ENCODE measurements at regions not wholly inside any gene's neighbourhood (a gene's known extent, or its start where the extent isn't known, plus 50 kb on each side); places are given as distances from the start of the nearest gene placed in this dataset.

GRCh38 chr1:56194701-56195300 is 384.6 kb downstream of the PLPP3 start (continued):
- no peak for TF ChIP-seq ZBTB11 (CRISPR knock-in tag; IDR thresholded peaks at IDR 0.05)

GRCh38 chr1:56193656-56194055 is 385.7 kb downstream of the PLPP3 start:
- no peak overlapping the region for H2AFZ ChIP-seq (ENCODE audit: control insufficient read depth, low read depth, low read length)
- FAIRE-seq: no peak
- H3K4me2 ChIP-seq (ENCODE audit: control insufficient read depth, insufficient read depth): no peak overlapping the region
- RAD21 ChIA-PET (ENCODE audit: unreplicated experiment): interaction anchor here (1.1 kb wide), 1 partner anchor 391 kb away, joined by 4 read pairs; no protein-coding TSS in a partner anchor
- H3K27ac ChIP-seq (ENCODE audit: control insufficient read depth, insufficient read depth): no peak overlapping the region
- ATAC-seq: no peak
- H3K9ac ChIP-seq (ENCODE audit: control insufficient read depth, insufficient read depth, low read length): no peak overlapping the region
- no CpG with 5 or more reads among the region's 1 CpG for WGBS (ENCODE audit: insufficient coverage, insufficient replicate concordance, low lambda C conversion rate, missing lambda C conversion rate)
- no peaks in the 10 kb centered on the region for H3K4me1 ChIP-seq (ENCODE audit: control insufficient read depth, insufficient read depth, low read length)
- no peaks in the 10 kb centered on the region for H3K9me3 ChIP-seq (replicated peaks; ENCODE audit: control insufficient read depth, insufficient read depth, low read length)
- BruUV-seq (replicated peaks): no TSS peak
- H3K36me3 ChIP-seq (ENCODE audit: control insufficient read depth in 2 of 2, insufficient read depth in 2 of 2, low read length in 1 of 2): no peaks in the 10 kb centered on the region
- CTCF ChIA-PET: interaction anchor here (1.0 to 1.1 kb wide), 2 partner anchors 382 to 391 kb away, joined by 3 to 4 read pairs; no protein-coding TSS in a partner anchor
- in situ Hi-C loops (cut with MboI) (no loop called here), intact Hi-C loops (cut with micrococcal nuclease; ENCODE audit: unreplicated experiment) (no loop called here)
- H3K27me3 ChIP-seq (replicated peaks in 1 of 2; ENCODE audit: control insufficient read depth in 2 of 2, insufficient read depth in 2 of 2, low read length in 1 of 2): no peaks in the 10 kb centered on the region
- H3K79me2 ChIP-seq (ENCODE audit: control insufficient read depth, insufficient read depth, low read length): no peaks in the 10 kb centered on the region
- POLR2A ChIA-PET: no interaction called here
- no peak for TF ChIP-seq ZBED1 (IDR thresholded peaks at IDR 0.05; ENCODE audit: borderline replicate concordance)
- no peak for TF ChIP-seq NR2C2 (IDR thresholded peaks at IDR 0.05; ENCODE audit: borderline replicate concordance, control insufficient read depth, insufficient read length, low read depth)
- TF ChIP-seq GATAD2B (conservative IDR thresholded peaks at IDR 0.05; ENCODE audit: low read depth): no peak
- no peak for TF ChIP-seq E2F8 (IDR thresholded peaks at IDR 0.05; ENCODE audit: low read depth, partially characterized antibody)
- no peak for TF ChIP-seq SIX5 (IDR thresholded peaks at IDR 0.05; ENCODE audit: low read depth, low read length, severe bottlenecking)
- TF ChIP-seq NFXL1 (IDR thresholded peaks at IDR 0.05; ENCODE audit: borderline replicate concordance): no peak
- TF ChIP-seq KDM1A (IDR thresholded peaks at IDR 0.05; ENCODE audit: borderline replicate concordance): no peak
- TF ChIP-seq HSF1 (IDR thresholded peaks at IDR 0.05; ENCODE audit: low read depth, low read length): no peak
- no peak for TF ChIP-seq FOS (IDR thresholded peaks at IDR 0.05; ENCODE audit: borderline replicate concordance, extremely low read depth, insufficient read length)
- TF ChIP-seq GABPA (IDR thresholded peaks at IDR 0.05; ENCODE audit: low read depth): no peak
- no peak for TF ChIP-seq BHLHE40 (IDR thresholded peaks at IDR 0.05; ENCODE audit: borderline replicate concordance in 1 of 2, low read depth in 2 of 2, low read length in 1 of 2)
- no peak for TF ChIP-seq KAT2A (conservative IDR thresholded peaks at IDR 0.05; ENCODE audit: control insufficient read depth, low read depth, low read length)
- TF ChIP-seq RAD21 (IDR thresholded peaks at IDR 0.05; ENCODE audit: insufficient read depth, low read depth, low read length): no peak
- no peak for TF ChIP-seq DPF2 (IDR thresholded peaks at IDR 0.05)
- no peaks in the 10 kb centered on the region for H4K20me1 ChIP-seq (ENCODE audit: control insufficient read depth, insufficient read depth)
- DNase-seq (ENCODE audit: low read depth, low spot score): no peak
- SMC1A ChIA-PET (ENCODE audit: uncharacterized antibody, unreplicated experiment): interaction anchor here (0.8 to 0.9 kb wide), 2 partner anchors 12 to 67 kb away, joined by 3 read pairs; no protein-coding TSS in a partner anchor
- no peak overlapping the region for H3K4me3 ChIP-seq
